Common myeloid progenitor, CD34-positive (primary cell): ENCODE measurements at regions not wholly inside any gene's neighbourhood (a gene's known extent, or its start where the extent isn't known, plus 50 kb on each side); places are given as distances from the start of the nearest gene placed in this dataset.

ENCODE experiments used
- CTCF ChIA-PET: fragments of 350-600 bp; sonication (Branson Sonifier 250); formaldehyde crosslinking; loops from one replicate; lab custom pipeline; 2021; ENCODE audit warnings: antibody characterized with exemption; lab: Charles Lee
- POLR2A ChIA-PET: fragments of 350-600 bp; sonication (Branson Sonifier 250); formaldehyde crosslinking; loops from one replicate; lab custom pipeline; 2021; ENCODE audit warnings: antibody characterized with exemption; lab: Charles Lee
- DNase-seq, 3 donors: peaks; one replicate each; pipeline versions ENCODE4 v3.0.0 to v3.0.0-alpha.2; 2013
- H3K27ac ChIP-seq, 2 experiments: 1 replicate in 1 of 2; 2 replicates in 1 of 2; pipeline ENCODE4 v1.7.0; 2013; ENCODE audit warnings: inconsistent platforms in 2 of 2, low read length in 2 of 2, mild to moderate bottlenecking in 2 of 2, low read depth in 1 of 2, moderate library complexity in 1 of 2; ENCODE audit not compliant: severe bottlenecking in 2 of 2, insufficient read depth in 1 of 2, poor library complexity in 1 of 2
- H3K27me3 ChIP-seq, 5 experiments: replicated peaks in 2 of 5; 1 replicate in 3 of 5; 2 replicates in 2 of 5; pipeline versions ENCODE4 v1.6.1 to v1.7.0; 2013; ENCODE audit warnings: low read length in 4 of 5, mild to moderate bottlenecking in 2 of 5, moderate library complexity in 2 of 5, inconsistent platforms in 1 of 5; ENCODE audit not compliant: insufficient read depth in 5 of 5, control insufficient read depth in 4 of 5
- H3K36me3 ChIP-seq, 4 experiments: 1 replicate in 2 of 4; 2 replicates in 2 of 4; pipeline versions ENCODE4 v1.6.1 to v1.7.0; 2013; ENCODE audit warnings: low read length in 3 of 4, control low read depth in 1 of 4, mild to moderate bottlenecking in 1 of 4; ENCODE audit not compliant: control insufficient read depth in 4 of 4, insufficient read depth in 4 of 4
- H3K4me1 ChIP-seq, 4 experiments: 1 replicate in 3 of 4; 2 replicates in 1 of 4; pipeline versions ENCODE4 v1.6.1 to v1.7.1; 2013; ENCODE audit warnings: low read length in 3 of 4, mild to moderate bottlenecking in 3 of 4, control low read depth in 1 of 4, inconsistent platforms in 1 of 4, moderate library complexity in 1 of 4; ENCODE audit not compliant: control insufficient read depth in 4 of 4, insufficient read depth in 4 of 4; ENCODE audit errors: control extremely low read depth in 1 of 4
- H3K4me3 ChIP-seq, 7 experiments: 1 replicate in 4 of 7; 2 replicates in 3 of 7; pipeline versions ENCODE4 v1.5.1 to v1.7.0; 2013; ENCODE audit warnings: mild to moderate bottlenecking in 7 of 7, low read length in 6 of 7, moderate library complexity in 6 of 7, inconsistent platforms in 2 of 7, low read depth in 2 of 7, control low read depth in 1 of 7; ENCODE audit not compliant: insufficient read depth in 4 of 7, control insufficient read depth in 1 of 7; ENCODE audit errors: extremely low read depth in 1 of 7
- H3K9me3 ChIP-seq, 5 experiments: 1 replicate in 4 of 5; 2 replicates in 1 of 5; pipeline versions ENCODE4 v1.6.1 to v1.7.1; 2013; ENCODE audit warnings: low read length in 4 of 5, mild to moderate bottlenecking in 2 of 5, inconsistent platforms in 1 of 5, low read depth in 1 of 5, moderate library complexity in 1 of 5; ENCODE audit not compliant: control insufficient read depth in 4 of 5, insufficient read depth in 2 of 5; ENCODE audit errors: control extremely low read depth in 1 of 5
- WGBS: methylation state at CpG from one replicate; pipeline ENCODE4 v1.1.5; 2013; ENCODE audit not compliant: insufficient coverage; 5-methylcytosine and 5-hydroxymethylcytosine counted together

GRCh38 chr6:97626671-97627441 lies 343.8 kb upstream of the MMS22L start:
- POLR2A ChIA-PET, result no interaction called here

GRCh38 chr6:97629180-97629579 lies 346.2 kb upstream of the MMS22L start:
- Histone ChIP-seq H3K27me3 (no peaks in the 10 kb centered on the region), H3K9me3 (no peaks in the 10 kb centered on the region), H3K27ac (no peak overlapping the region), H3K4me3 (no peak overlapping the region), H3K4me1 (no peaks in the 10 kb centered on the region), H3K36me3 (no peaks in the 10 kb centered on the region)
- ChIA-PET POLR2A (no interaction called here), CTCF (no interaction called here)
- 77% methylated on average over 1 of the region's 2 CpGs for WGBS
- no peak for DNase-seq

More at GRCh38 chr6:97626671-97627441, 343.8 kb upstream of the MMS22L start:
- H3K4me3 ChIP-seq, result no peak overlapping the region
- H3K36me3 ChIP-seq, result no peaks in the 10 kb centered on the region
- H3K4me1 ChIP-seq, result no peaks in the 10 kb centered on the region
- no peaks in the 10 kb centered on the region for H3K27me3 ChIP-seq
- no peak overlapping the region for H3K27ac ChIP-seq
- CTCF ChIA-PET, result no interaction called here
- H3K9me3 ChIP-seq, result no peaks in the 10 kb centered on the region
- no peak for DNase-seq
- WGBS, result 88% methylated on average over 5 of the region's 7 CpGs

GRCh38 chr6:97630604-97631003 lies 347.6 kb upstream of the MMS22L start:
- H3K4me1 ChIP-seq, result no peaks in the 10 kb centered on the region
- no peaks in the 10 kb centered on the region for H3K36me3 ChIP-seq
- no peak for DNase-seq
- H3K27me3 ChIP-seq, result no peaks in the 10 kb centered on the region
- ChIA-PET POLR2A (no interaction called here), CTCF (no interaction called here)
- H3K4me3 ChIP-seq, result no peak overlapping the region
- no peaks in the 10 kb centered on the region for H3K9me3 ChIP-seq
- WGBS, result no CpG with 5 or more reads among the region's 1 CpG
- no peak overlapping the region for H3K27ac ChIP-seq

GRCh38 chr6:97632341-97632740 lies 349.3 kb upstream of the MMS22L start:
- Histone ChIP-seq H3K27me3 (no peaks in the 10 kb centered on the region), H3K36me3 (no peaks in the 10 kb centered on the region), H3K27ac (no peak overlapping the region), H3K9me3 (peaks cover 0 to 4% (median 0%) of the 10 kb centered on the region in 5 experiments), H3K4me3 (no peak overlapping the region), H3K4me1 (no peaks in the 10 kb centered on the region)
- POLR2A ChIA-PET, result no interaction called here
- CTCF ChIA-PET, result no interaction called here
- WGBS, result no CpG with 5 or more reads among the region's 1 CpG
- no peak for DNase-seq

- ChIA-PET POLR2A (no interaction called here), CTCF (no interaction called here)
- DNase-seq, result no peak
- Histone ChIP-seq H3K4me3 (no peak overlapping the region), H3K36me3 (no peaks in the 10 kb centered on the region), H3K4me1 (no peaks in the 10 kb centered on the region), H3K27ac (no peak overlapping the region), H3K9me3 (peaks cover 0 to 4% (median 0%) of the 10 kb centered on the region in 5 experiments), H3K27me3 (no peaks in the 10 kb centered on the region)
- WGBS, result no CpG with 5 or more reads among the region's 1 CpG
Measured at GRCh38 chr6:97639702-97640101, 356.7 kb upstream of the MMS22L start.

- H3K27me3 ChIP-seq, result no peaks in the 10 kb centered on the region
- ChIA-PET POLR2A (no interaction called here), CTCF (no interaction called here)
- no peaks in the 10 kb centered on the region for H3K36me3 ChIP-seq
- no CpG with 5 or more reads among the region's 2 CpGs for WGBS
- no peaks in the 10 kb centered on the region for H3K9me3 ChIP-seq
- no peak overlapping the region for H3K27ac ChIP-seq
- no peaks in the 10 kb centered on the region for H3K4me1 ChIP-seq
- no peak overlapping the region for H3K4me3 ChIP-seq
- no peak for DNase-seq
Measured at GRCh38 chr6:97644353-97644752, 361.3 kb upstream of the MMS22L start.

- no peak for DNase-seq
- Histone ChIP-seq H3K27me3 (no peaks in the 10 kb centered on the region), H3K27ac (no peak overlapping the region), H3K4me3 (no peak overlapping the region), H3K9me3 (no peaks in the 10 kb centered on the region), H3K36me3 (no peaks in the 10 kb centered on the region), H3K4me1 (no peaks in the 10 kb centered on the region)
- no CpG with 5 or more reads among the region's 2 CpGs for WGBS
- POLR2A ChIA-PET, result no interaction called here
- CTCF ChIA-PET, result no interaction called here
Measured at GRCh38 chr6:97645757-97646156, 362.7 kb upstream of the MMS22L start.
